CD4-positive, CD25-positive, alpha-beta regulatory T cell (primary cell): ENCODE measurements at regions not wholly inside any gene's neighbourhood (a gene's known extent, or its start where the extent isn't known, plus 50 kb on each side); places are given as distances from the start of the nearest gene placed in this dataset.

Experiments
- ATAC-seq, 2 donors: fragments of 150-1000 bp; cut with Tn5 transposase; one replicate each; pipeline ENCODE4 v1.10.0; 2021; ENCODE audit warnings: low read depth in 2 of 2, moderate number of reproducible peaks in 2 of 2, moderate library complexity in 1 of 2
- DNase-seq, 3 donors: peaks; one replicate each; pipeline versions ENCODE4 v3.0.0 to v3.0.0-alpha.2; 2012 to 2022; ENCODE audit warnings: mixed read lengths in 1 of 3
- H3K27ac ChIP-seq: one replicate; pipeline ENCODE4 v1.7.0; 2013; ENCODE audit warnings: mild to moderate bottlenecking, low read length; ENCODE audit not compliant: insufficient read depth, poor library complexity, severe bottlenecking
- H3K27me3 ChIP-seq: one replicate; pipeline ENCODE4 v1.7.0; 2013; ENCODE audit warnings: low read length; ENCODE audit not compliant: control insufficient read depth, insufficient read depth
- H3K36me3 ChIP-seq: one replicate; pipeline ENCODE4 v1.7.0; 2013; ENCODE audit warnings: mild to moderate bottlenecking, low read length, moderate library complexity; ENCODE audit not compliant: control insufficient read depth, insufficient read depth
- H3K4me1 ChIP-seq: 2 replicates; pipeline ENCODE4 v1.7.0; 2013; ENCODE audit warnings: mild to moderate bottlenecking, low read length; ENCODE audit not compliant: insufficient read depth, control insufficient read depth, poor library complexity, severe bottlenecking
- H3K4me3 ChIP-seq: one replicate; pipeline ENCODE4 v1.7.0; 2013; ENCODE audit warnings: low read depth, mild to moderate bottlenecking, low read length, moderate library complexity
- H3K9me3 ChIP-seq, 2 experiments: 1 replicate in 1 of 2; 2 replicates in 1 of 2; pipeline ENCODE4 v1.7.0; 2013; ENCODE audit warnings: low read length in 2 of 2, mild to moderate bottlenecking in 1 of 2, moderate library complexity in 1 of 2; ENCODE audit not compliant: control insufficient read depth in 2 of 2
- H3K27ac Mint-ChIP-seq, 3 donors: one replicate each; pipeline ENCODE4 v1.8.0; 2020 to 2022; ENCODE audit warnings: mild to moderate bottlenecking in 3 of 3, mixed read lengths in 3 of 3, moderate library complexity in 2 of 3
- H3K27me3 Mint-ChIP-seq: one replicate; pipeline ENCODE4 v1.8.0; 2022; ENCODE audit warnings: mild to moderate bottlenecking, mixed read lengths
- H3K36me3 Mint-ChIP-seq: one replicate; pipeline ENCODE4 v1.8.0; 2020; ENCODE audit warnings: mixed read lengths
- H3K4me1 Mint-ChIP-seq, 4 donors: one replicate each; pipeline ENCODE4 v1.8.0; 2020 to 2022; ENCODE audit warnings: mixed read lengths in 4 of 4, mild to moderate bottlenecking in 1 of 4
- H3K4me3 Mint-ChIP-seq, 4 donors: one replicate each; pipeline ENCODE4 v1.8.0; 2020 to 2022; ENCODE audit warnings: mild to moderate bottlenecking in 4 of 4, mixed read lengths in 4 of 4, moderate library complexity in 3 of 4
- H3K9me3 Mint-ChIP-seq, 7 donors: one replicate each; pipeline ENCODE4 v1.8.0; 2020 to 2022; ENCODE audit warnings: mixed read lengths in 7 of 7, mild to moderate bottlenecking in 3 of 7, moderate library complexity in 2 of 7

GRCh38 chr16:73713778-73714495 is 582.7 kb upstream of the PSMD7 start:
- ATAC-seq (no peak), DNase-seq (no peak)
- H3K36me3 Mint-ChIP-seq = no peaks in the 10 kb centered on the region
- no peaks in the 10 kb centered on the region for H3K27me3 Mint-ChIP-seq
- Histone ChIP-seq H3K36me3 (no peaks in the 10 kb centered on the region), H3K4me1 (no peaks in the 10 kb centered on the region), H3K27me3 (no peaks in the 10 kb centered on the region), H3K9me3 (no peaks in the 10 kb centered on the region), H3K27ac (no peak overlapping the region), H3K4me3 (no peak overlapping the region)
- no peak overlapping the region for H3K4me3 Mint-ChIP-seq
- no peaks in the 10 kb centered on the region for H3K4me1 Mint-ChIP-seq
- H3K27ac Mint-ChIP-seq = no peak overlapping the region
- peaks cover 0 to 8% (median 2%) of the 10 kb centered on the region in 7 donors for H3K9me3 Mint-ChIP-seq

DNA sequence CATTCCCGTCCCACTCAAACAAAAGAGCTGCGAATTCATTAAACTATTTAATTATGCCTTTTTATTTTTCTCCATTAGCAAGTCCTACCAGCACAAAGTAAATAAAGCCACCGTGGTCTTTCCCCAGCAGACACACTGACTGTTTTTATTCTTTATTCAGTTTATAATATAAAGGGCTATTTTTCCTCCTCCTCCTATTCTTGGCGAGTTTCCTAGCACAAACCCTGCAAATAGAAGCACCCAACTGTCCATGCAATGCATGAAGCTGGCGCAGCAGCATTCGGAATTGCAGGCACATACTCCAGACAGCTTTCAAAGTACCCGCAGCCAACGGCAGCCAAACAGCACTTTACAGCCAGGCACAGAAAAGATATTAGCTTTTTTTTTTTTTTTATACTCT is 583.4 kb upstream of the PSMD7 start:
- Mint-ChIP-seq H3K9me3 (peaks cover 0 to 8% (median 2%) of the 10 kb centered on the region in 7 donors), H3K27ac (no peak overlapping the region), H3K36me3 (no peaks in the 10 kb centered on the region), H3K27me3 (no peaks in the 10 kb centered on the region), H3K4me1 (no peaks in the 10 kb centered on the region), H3K4me3 (no peak overlapping the region)
- no peak for ATAC-seq
- Histone ChIP-seq H3K27me3 (no peaks in the 10 kb centered on the region), H3K36me3 (no peaks in the 10 kb centered on the region), H3K4me1 (no peaks in the 10 kb centered on the region), H3K4me3 (no peak overlapping the region), H3K27ac (no peak overlapping the region), H3K9me3 (no peaks in the 10 kb centered on the region)
- DNase-seq = no peak

GRCh38 chr16:73711406-73712080 is 585.1 kb upstream of the PSMD7 start:
- Mint-ChIP-seq H3K4me1 (no peaks in the 10 kb centered on the region), H3K36me3 (no peaks in the 10 kb centered on the region), H3K27ac (no peak overlapping the region), H3K4me3 (no peak overlapping the region), H3K27me3 (no peaks in the 10 kb centered on the region), H3K9me3 (peaks cover 0 to 8% (median 4%) of the 10 kb centered on the region in 7 donors)
- no peaks in the 10 kb centered on the region for H3K9me3 ChIP-seq
- no peaks in the 10 kb centered on the region for H3K4me1 ChIP-seq
- no peaks in the 10 kb centered on the region for H3K27me3 ChIP-seq
- DNase-seq (no peak), ATAC-seq (no peak)
- H3K4me3 ChIP-seq = no peak overlapping the region
- H3K36me3 ChIP-seq = no peaks in the 10 kb centered on the region
- H3K27ac ChIP-seq = no peak overlapping the region

- H3K36me3 Mint-ChIP-seq = no peaks in the 10 kb centered on the region
- Histone ChIP-seq H3K27ac (no peak overlapping the region), H3K9me3 (no peaks in the 10 kb centered on the region), H3K4me3 (no peak overlapping the region), H3K4me1 (no peaks in the 10 kb centered on the region), H3K27me3 (no peaks in the 10 kb centered on the region), H3K36me3 (no peaks in the 10 kb centered on the region)
- H3K4me3 Mint-ChIP-seq = no peak overlapping the region
- no peaks in the 10 kb centered on the region for H3K4me1 Mint-ChIP-seq
- H3K27me3 Mint-ChIP-seq = no peaks in the 10 kb centered on the region
- ATAC-seq (no peak), DNase-seq (no peak)
- peaks cover 0 to 8% (median 4%) of the 10 kb centered on the region in 7 donors for H3K9me3 Mint-ChIP-seq
- H3K27ac Mint-ChIP-seq = no peak overlapping the region
Observed at GRCh38 chr16:73710526-73710925, 586.1 kb upstream of the PSMD7 start.

- H3K9me3 Mint-ChIP-seq = peaks cover 0 to 8% (median 3%) of the 10 kb centered on the region in 7 donors
- no peaks in the 10 kb centered on the region for H3K27me3 Mint-ChIP-seq
- no peak for ATAC-seq
- Histone ChIP-seq H3K27me3 (no peaks in the 10 kb centered on the region), H3K4me1 (no peaks in the 10 kb centered on the region), H3K4me3 (no peak overlapping the region), H3K9me3 (no peaks in the 10 kb centered on the region), H3K36me3 (no peaks in the 10 kb centered on the region), H3K27ac (no peak overlapping the region)
- H3K4me1 Mint-ChIP-seq = no peaks in the 10 kb centered on the region
- no peak overlapping the region for H3K4me3 Mint-ChIP-seq
- DNase-seq = no peak
- H3K36me3 Mint-ChIP-seq = no peaks in the 10 kb centered on the region
- H3K27ac Mint-ChIP-seq = no peak overlapping the region
Observed at GRCh38 chr16:73707863-73708262, 588.8 kb upstream of the PSMD7 start.

DNA sequence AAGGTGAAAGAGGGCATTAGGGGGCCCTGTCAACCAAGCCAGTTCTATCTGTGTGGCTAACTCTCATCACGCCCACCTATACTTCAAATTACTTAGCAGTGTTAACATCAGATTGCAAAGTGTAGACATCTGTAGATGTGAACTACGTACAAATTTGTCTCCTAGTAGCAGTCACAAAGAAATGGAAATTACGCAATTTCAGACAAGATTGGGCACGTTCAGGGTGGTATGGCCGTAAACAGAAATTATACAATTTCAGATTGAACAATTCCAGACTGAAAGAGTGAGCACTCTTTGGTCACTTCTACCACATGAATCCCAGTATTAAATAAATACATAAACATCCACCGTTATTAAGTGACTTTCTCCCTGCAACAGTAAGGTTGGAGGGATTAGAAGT is 592.7 kb upstream of the PSMD7 start:
- H3K4me3 Mint-ChIP-seq = no peak overlapping the region
- no peaks in the 10 kb centered on the region for H3K36me3 Mint-ChIP-seq
- H3K27ac ChIP-seq = no peak overlapping the region
- no peaks in the 10 kb centered on the region for H3K36me3 ChIP-seq
- ATAC-seq (no peak), DNase-seq (no peak)
- H3K27me3 Mint-ChIP-seq = no peaks in the 10 kb centered on the region
- peaks cover 0 to 10% (median 4%) of the 10 kb centered on the region in 7 donors for H3K9me3 Mint-ChIP-seq
- no peaks in the 10 kb centered on the region for H3K4me1 ChIP-seq
- H3K4me1 Mint-ChIP-seq = no peaks in the 10 kb centered on the region
- H3K4me3 ChIP-seq = no peak overlapping the region
- H3K27me3 ChIP-seq = no peaks in the 10 kb centered on the region
- no peaks in the 10 kb centered on the region for H3K9me3 ChIP-seq
- no peak overlapping the region for H3K27ac Mint-ChIP-seq

- Mint-ChIP-seq H3K9me3 (peaks cover 0 to 7% (median 3%) of the 10 kb centered on the region in 7 donors), H3K27me3 (no peaks in the 10 kb centered on the region), H3K36me3 (no peaks in the 10 kb centered on the region), H3K4me1 (no peaks in the 10 kb centered on the region), H3K4me3 (no peak overlapping the region), H3K27ac (no peak overlapping the region)
- H3K4me3 ChIP-seq = no peak overlapping the region
- no peak for DNase-seq
- H3K4me1 ChIP-seq = no peaks in the 10 kb centered on the region
- no peaks in the 10 kb centered on the region for H3K9me3 ChIP-seq
- no peak overlapping the region for H3K27ac ChIP-seq
- H3K27me3 ChIP-seq = no peaks in the 10 kb centered on the region
- H3K36me3 ChIP-seq = no peaks in the 10 kb centered on the region
- ATAC-seq = no peak
Observed at GRCh38 chr16:73697336-73697735, 599.3 kb upstream of the PSMD7 start.

- ATAC-seq (no peak), DNase-seq (no peak)
- no peak overlapping the region for H3K27ac Mint-ChIP-seq
- no peaks in the 10 kb centered on the region for H3K4me1 Mint-ChIP-seq
- no peaks in the 10 kb centered on the region for H3K4me1 ChIP-seq
- H3K9me3 ChIP-seq = no peaks in the 10 kb centered on the region
- H3K9me3 Mint-ChIP-seq = peaks cover 0 to 7% (median 3%) of the 10 kb centered on the region in 7 donors
- H3K27me3 Mint-ChIP-seq = no peaks in the 10 kb centered on the region
- H3K36me3 Mint-ChIP-seq = no peaks in the 10 kb centered on the region
- no peak overlapping the region for H3K27ac ChIP-seq
- no peaks in the 10 kb centered on the region for H3K27me3 ChIP-seq
- no peaks in the 10 kb centered on the region for H3K36me3 ChIP-seq
- H3K4me3 Mint-ChIP-seq = no peak overlapping the region
- H3K4me3 ChIP-seq = no peak overlapping the region
Observed at GRCh38 chr16:73692861-73693260, 603.8 kb upstream of the PSMD7 start.
